ENCODE measurements at regions not wholly inside any gene's neighbourhood (a gene's known extent, or its start where the extent isn't known, plus 50 kb on each side); places are given as distances from the start of the nearest gene placed in this dataset.

- TF ChIP-seq CTCF (tag by site-specific recombination; IDR thresholded peaks at IDR 0.05) (no peak), SALL2 (tag by site-specific recombination; IDR thresholded peaks at IDR 0.05; ENCODE audit: borderline replicate concordance) (no peak)
These were observed 141.6 kb downstream of the CDRT15L2 start for GRCh38 chr17:20721171-20721570.

Measured in HEK293 (cell line).